Stimulated activated naive B cell treated with anti-CD40 and anti-IgM and Interleukin-4, amounts not matched to agents 10 μg/mL and 1 μg/mL and 100 μg/mL, for 72 hours (primary cell): ENCODE measurements at regions not wholly inside any gene's neighbourhood (a gene's known extent, or its start where the extent isn't known, plus 50 kb on each side); places are given as distances from the start of the nearest gene placed in this dataset.
A peak's percentile ranks its signal among the peaks of the same experiment; 100 is the strongest.

Experiments
- ATAC-seq, 2 donors: fragments of 150-1000 bp; cut with Tn5 transposase; replicated peaks; 2 replicates each; pipeline ENCODE4 v1.10.0; 2021; ENCODE audit warnings: moderate library complexity in 1 of 2
- DNase-seq: peaks from one replicate; pipeline ENCODE4 v3.0.0; 2021
- H3K27ac Mint-ChIP-seq: one replicate; pipeline ENCODE4 v1.8.0; 2022; ENCODE audit warnings: mild to moderate bottlenecking, mixed read lengths
- H3K27me3 Mint-ChIP-seq, 2 donors: one replicate each; pipeline ENCODE4 v1.8.0; 2022; ENCODE audit warnings: mixed read lengths in 2 of 2
- H3K36me3 Mint-ChIP-seq, 2 donors: one replicate each; pipeline ENCODE4 v1.8.0; 2022; ENCODE audit warnings: mixed read lengths in 2 of 2, mild to moderate bottlenecking in 1 of 2
- H3K4me1 Mint-ChIP-seq, 2 donors: one replicate each; pipeline ENCODE4 v1.8.0; 2022; ENCODE audit warnings: mixed read lengths in 2 of 2, mild to moderate bottlenecking in 1 of 2
- H3K4me3 Mint-ChIP-seq, 2 donors: one replicate each; pipeline ENCODE4 v1.8.0; 2022; ENCODE audit warnings: mild to moderate bottlenecking in 2 of 2, mixed read lengths in 2 of 2, moderate library complexity in 1 of 2
- H3K9me3 Mint-ChIP-seq, 2 donors: one replicate each; pipeline ENCODE4 v1.8.0; 2022; ENCODE audit warnings: mixed read lengths in 2 of 2, mild to moderate bottlenecking in 1 of 2

- H3K27ac Mint-ChIP-seq, result no peak overlapping the region
Observed at GRCh38 chr1:34549199-34549598, 205.6 kb upstream of the GJB5 start.

DNA sequence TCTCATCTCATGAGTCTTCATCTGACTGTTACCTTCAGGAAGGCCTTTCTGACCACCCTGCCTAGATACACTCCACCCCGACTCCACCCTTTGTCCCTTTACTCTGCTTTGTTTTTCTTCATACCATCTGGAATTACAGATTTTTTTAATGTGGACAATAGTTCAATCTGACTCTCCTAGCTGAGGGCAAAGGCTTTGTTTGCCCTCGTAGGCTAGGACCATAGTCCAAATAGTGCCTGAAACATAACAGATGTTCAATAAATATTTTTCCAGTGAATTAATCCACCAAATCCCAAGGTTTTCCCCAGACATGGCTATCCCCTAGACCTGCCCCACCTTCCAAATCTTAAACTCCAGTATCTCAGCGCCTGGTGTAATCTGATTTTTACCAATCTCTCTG lies 176.5 kb upstream of the GJB5 start:
- no peak overlapping the region for H3K4me3 Mint-ChIP-seq
- no peaks in the 10 kb centered on the region for H3K4me1 Mint-ChIP-seq
- H3K36me3 Mint-ChIP-seq, result no peaks in the 10 kb centered on the region
- ATAC-seq (no peak), DNase-seq (no peak)
- peaks cover 15 to 28% of the 10 kb centered on the region in 2 donors for H3K27me3 Mint-ChIP-seq
- peaks cover 0 to 3% of the 10 kb centered on the region in 2 donors for H3K9me3 Mint-ChIP-seq
- H3K27ac Mint-ChIP-seq, result no peak overlapping the region

More at GRCh38 chr1:34549199-34549598, 205.6 kb upstream of the GJB5 start:
- H3K27me3 Mint-ChIP-seq, result peaks cover 12 to 31% of the 10 kb centered on the region in 2 donors
- ATAC-seq, result no peak
- no peaks in the 10 kb centered on the region for H3K4me1 Mint-ChIP-seq
- no peaks in the 10 kb centered on the region for H3K36me3 Mint-ChIP-seq
- no peak overlapping the region for H3K4me3 Mint-ChIP-seq
- H3K9me3 Mint-ChIP-seq, result peaks cover 3 to 6% of the 10 kb centered on the region in 2 donors
- DNase-seq, result no peak

DNA sequence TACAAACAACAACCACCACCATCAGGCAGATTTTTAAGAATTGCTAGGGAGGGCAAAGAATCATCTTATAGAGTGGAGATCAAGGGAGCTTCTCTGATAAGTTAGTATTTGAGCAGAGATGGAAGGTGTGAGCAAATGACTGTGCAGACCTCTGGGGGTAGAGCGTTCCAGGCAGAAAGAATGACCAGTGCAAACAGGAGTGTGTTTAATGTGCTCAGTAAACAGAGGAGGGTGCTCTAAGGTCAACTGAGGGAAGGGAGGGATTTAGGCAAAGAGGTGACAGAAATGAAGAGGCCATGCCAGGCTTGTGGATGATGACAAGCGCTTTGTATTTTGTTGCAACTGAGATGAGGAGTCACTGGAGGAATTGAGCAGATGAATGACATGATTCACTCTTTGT lies 172.5 kb upstream of the GJB5 start:
- DNase-seq (no peak), ATAC-seq (no peak)
- H3K27me3 Mint-ChIP-seq, result peaks cover 17 to 23% of the 10 kb centered on the region in 2 donors
- H3K4me3 Mint-ChIP-seq, result no peak overlapping the region
- no peaks in the 10 kb centered on the region for H3K36me3 Mint-ChIP-seq
- H3K27ac Mint-ChIP-seq, result no peak overlapping the region
- no peaks in the 10 kb centered on the region for H3K4me1 Mint-ChIP-seq
- H3K9me3 Mint-ChIP-seq, result peaks cover 0 to 3% of the 10 kb centered on the region in 2 donors

DNA sequence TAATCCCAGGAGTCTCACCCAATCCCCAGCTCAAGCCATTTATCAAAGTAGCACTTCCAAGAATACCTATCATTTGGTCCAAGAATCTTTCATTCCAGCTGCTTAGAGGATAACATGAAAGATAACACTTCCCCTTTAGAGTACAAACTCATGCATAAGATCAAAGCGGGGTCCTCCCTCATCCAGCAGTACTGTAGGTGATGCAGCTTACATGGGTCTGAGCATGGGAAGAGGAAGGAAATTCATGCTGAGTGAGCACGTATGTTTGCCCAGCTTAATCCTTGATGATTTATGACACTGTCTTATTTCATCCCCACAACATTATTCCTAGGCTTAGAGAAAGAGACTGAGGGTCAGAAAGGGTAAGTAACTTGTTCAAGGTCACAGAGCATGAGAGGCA lies 167.1 kb upstream of the GJB5 start:
- Mint-ChIP-seq H3K27ac (no peak overlapping the region), H3K4me1 (no peaks in the 10 kb centered on the region), H3K9me3 (no peaks in the 10 kb centered on the region), H3K4me3 (no peak overlapping the region), H3K36me3 (no peaks in the 10 kb centered on the region), H3K27me3 (peaks cover 12 to 16% of the 10 kb centered on the region in 2 donors)
- DNase-seq, result no peak
- no peak for ATAC-seq

DNA sequence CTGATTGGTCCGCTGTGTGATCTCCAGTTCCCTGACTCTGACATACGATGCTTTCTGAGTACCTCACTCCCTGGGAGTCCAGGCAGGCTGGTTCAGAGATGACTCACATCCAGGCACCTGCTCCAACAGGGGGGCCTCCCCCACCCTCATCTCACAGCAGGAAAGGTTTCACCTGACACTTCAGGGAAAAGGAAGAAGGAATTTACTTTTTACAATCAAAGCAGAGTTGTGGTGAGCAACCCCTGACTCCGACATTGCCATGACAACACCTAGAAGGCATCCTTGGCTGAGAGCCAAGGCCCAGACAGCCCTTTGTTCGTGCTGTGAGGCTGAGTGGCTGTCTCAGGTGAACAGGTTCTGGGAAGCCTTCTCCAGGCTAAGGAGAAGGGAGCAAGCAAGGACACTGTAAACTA lies 164.6 kb upstream of the GJB5 start:
- no peak overlapping the region for H3K27ac Mint-ChIP-seq
- no peak overlapping the region for H3K4me3 Mint-ChIP-seq
- no peak for ATAC-seq
- peaks cover 13 to 17% of the 10 kb centered on the region in 2 donors for H3K27me3 Mint-ChIP-seq
- DNase-seq, result no peak
- H3K36me3 Mint-ChIP-seq, result no peaks in the 10 kb centered on the region
- H3K9me3 Mint-ChIP-seq, result no peaks in the 10 kb centered on the region
- H3K4me1 Mint-ChIP-seq, result no peaks in the 10 kb centered on the region

GRCh38 chr1:34591751-34592629 lies 162.9 kb upstream of the GJB5 start:
- peaks cover 13% of the 10 kb centered on the region in 2 donors for H3K27me3 Mint-ChIP-seq
- no peak for DNase-seq
- no peaks in the 10 kb centered on the region for H3K4me1 Mint-ChIP-seq
- no peak overlapping the region for H3K4me3 Mint-ChIP-seq
- no peaks in the 10 kb centered on the region for H3K36me3 Mint-ChIP-seq
- H3K9me3 Mint-ChIP-seq, result no peaks in the 10 kb centered on the region
- H3K27ac Mint-ChIP-seq, result no peak overlapping the region
- peak in 1 of 2 donors; percentile 38 for ATAC-seq

DNA sequence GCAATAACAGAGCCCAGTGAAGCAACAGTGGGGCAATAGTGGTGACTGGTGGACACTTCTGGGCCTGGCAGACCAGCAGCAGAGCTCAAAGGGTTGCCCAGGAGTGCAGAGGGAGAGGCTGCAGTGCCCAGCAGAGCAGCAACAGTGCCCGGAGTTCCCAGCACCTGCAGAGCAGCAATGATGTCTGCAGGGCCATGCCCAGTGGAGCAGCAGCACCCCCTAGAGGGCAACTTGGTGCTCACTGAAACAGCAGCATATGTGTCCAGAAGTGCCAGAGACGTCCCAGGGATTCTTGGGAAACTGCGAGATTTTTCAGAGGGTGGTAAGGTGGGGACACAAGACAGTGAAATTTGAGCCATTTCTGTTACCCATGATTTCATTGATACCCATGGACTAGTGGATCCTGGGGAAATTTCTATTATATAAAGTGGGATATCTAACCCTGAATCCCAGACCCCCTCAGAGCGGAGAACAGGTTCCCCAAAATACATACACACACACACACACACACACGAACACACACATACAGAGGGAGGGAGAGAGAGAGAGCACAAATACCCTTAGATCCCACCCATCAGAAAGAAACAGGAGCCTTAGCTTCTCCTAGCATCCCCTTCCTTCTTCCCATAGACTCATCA lies 156.9 kb upstream of the GJB5 start:
- no peak overlapping the region for H3K4me3 Mint-ChIP-seq
- H3K4me1 Mint-ChIP-seq, result no peaks in the 10 kb centered on the region
- H3K27ac Mint-ChIP-seq, result no peak overlapping the region
- no peaks in the 10 kb centered on the region for H3K36me3 Mint-ChIP-seq
- DNase-seq (peak; percentile 38), ATAC-seq (peak; percentile 88)
- H3K9me3 Mint-ChIP-seq, result no peaks in the 10 kb centered on the region
- peaks cover 14% of the 10 kb centered on the region in 2 donors for H3K27me3 Mint-ChIP-seq

- no peak overlapping the region for H3K27ac Mint-ChIP-seq
- ATAC-seq (no peak), DNase-seq (no peak)
- H3K4me3 Mint-ChIP-seq, result no peak overlapping the region
- H3K9me3 Mint-ChIP-seq, result no peaks in the 10 kb centered on the region
- no peaks in the 10 kb centered on the region for H3K4me1 Mint-ChIP-seq
- no peaks in the 10 kb centered on the region for H3K36me3 Mint-ChIP-seq
- peaks cover 7 to 14% of the 10 kb centered on the region in 2 donors for H3K27me3 Mint-ChIP-seq
Observed at GRCh38 chr1:34602907-34603306, 151.9 kb upstream of the GJB5 start.

DNA sequence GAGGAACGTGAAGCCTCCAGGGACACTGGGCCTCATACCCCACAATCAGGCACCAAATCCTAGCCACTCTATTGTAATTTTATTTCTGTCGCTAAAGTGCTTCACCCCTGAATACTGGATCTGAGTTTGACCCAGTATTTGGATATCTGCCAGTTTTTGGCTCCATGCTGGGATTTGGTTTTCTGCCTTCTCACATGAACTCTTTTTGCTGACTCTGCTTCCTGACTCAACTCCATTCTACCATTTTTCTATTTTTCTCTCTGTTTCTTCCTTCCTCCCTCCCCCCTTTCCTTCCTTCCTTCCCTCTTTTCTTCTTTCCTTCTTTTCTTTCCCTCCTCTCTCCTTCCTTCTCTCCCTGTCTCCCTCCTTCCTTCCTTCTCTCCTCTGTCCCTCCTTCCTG lies 151.3 kb upstream of the GJB5 start:
- no peak overlapping the region for H3K27ac Mint-ChIP-seq
- no peaks in the 10 kb centered on the region for H3K4me1 Mint-ChIP-seq
- DNase-seq (no peak), ATAC-seq (no peak)
- H3K9me3 Mint-ChIP-seq, result no peaks in the 10 kb centered on the region
- no peaks in the 10 kb centered on the region for H3K36me3 Mint-ChIP-seq
- H3K27me3 Mint-ChIP-seq, result peaks cover 7 to 19% of the 10 kb centered on the region in 2 donors
- H3K4me3 Mint-ChIP-seq, result no peak overlapping the region

DNA sequence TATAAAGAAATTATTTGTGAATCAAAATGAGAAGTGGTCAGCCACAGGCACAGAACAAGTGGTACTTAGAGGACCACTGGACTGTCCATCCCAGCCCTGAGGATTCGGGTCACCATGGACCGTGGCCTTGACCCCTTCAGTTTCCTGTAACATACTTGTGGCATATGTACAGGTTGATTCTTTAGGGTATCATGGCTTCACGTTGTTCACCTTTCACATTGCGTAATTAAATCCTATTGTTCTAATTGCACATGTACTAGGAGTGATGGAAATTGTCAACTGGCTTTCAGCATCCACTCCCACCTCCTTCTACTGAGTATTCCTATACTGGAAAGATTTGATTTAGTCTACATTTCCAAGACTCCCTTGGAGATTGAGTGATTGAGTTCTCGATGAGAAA lies 148.3 kb upstream of the GJB5 start:
- no peak for ATAC-seq
- no peak for DNase-seq
- H3K9me3 Mint-ChIP-seq, result no peaks in the 10 kb centered on the region

DNA sequence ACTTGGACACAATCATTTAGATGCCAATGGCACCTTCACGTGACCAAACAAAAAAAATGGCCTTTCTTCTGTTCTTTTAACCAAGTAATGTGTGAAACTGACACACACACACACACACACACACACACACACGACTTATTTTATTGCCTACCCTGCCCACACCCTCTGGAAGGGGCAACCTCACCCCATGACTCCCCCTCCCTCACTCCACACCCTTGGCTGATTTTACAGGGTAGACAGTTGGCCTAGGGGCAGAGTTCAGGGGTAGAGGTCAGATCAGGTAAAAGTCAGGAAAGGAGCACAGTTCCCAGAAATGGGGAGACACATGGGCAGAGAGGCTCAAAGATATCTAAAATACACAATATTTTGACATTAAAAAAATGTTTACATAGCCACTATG lies 144.8 kb upstream of the GJB5 start:
- Mint-ChIP-seq H3K9me3 (no peaks in the 10 kb centered on the region), H3K27ac (no peak overlapping the region), H3K36me3 (no peaks in the 10 kb centered on the region), H3K4me3 (no peak overlapping the region), H3K4me1 (peaks cover 2 to 5% of the 10 kb centered on the region in 2 donors), H3K27me3 (peaks cover 18 to 32% of the 10 kb centered on the region in 2 donors)
- DNase-seq (no peak), ATAC-seq (no peak)

More for the DNA sequence above, 148.3 kb upstream of the GJB5 start:
- no peaks in the 10 kb centered on the region for H3K36me3 Mint-ChIP-seq
- peaks cover 14 to 18% of the 10 kb centered on the region in 2 donors for H3K27me3 Mint-ChIP-seq
- H3K4me1 Mint-ChIP-seq, result no peaks in the 10 kb centered on the region
- no peak overlapping the region for H3K27ac Mint-ChIP-seq
- H3K4me3 Mint-ChIP-seq, result no peak overlapping the region

GRCh38 chr1:34611571-34611970 lies 143.3 kb upstream of the GJB5 start:
- DNase-seq, result no peak
- H3K27ac Mint-ChIP-seq, result no peak overlapping the region
- ATAC-seq, result no peak

GRCh38 chr1:34612091-34612827 lies 142.6 kb upstream of the GJB5 start:
- ATAC-seq (no peak), DNase-seq (no peak)
- no peak overlapping the region for H3K27ac Mint-ChIP-seq
- H3K4me1 Mint-ChIP-seq, result peaks cover 2 to 5% of the 10 kb centered on the region in 2 donors
- H3K27me3 Mint-ChIP-seq, result peaks cover 18 to 33% of the 10 kb centered on the region in 2 donors
- H3K36me3 Mint-ChIP-seq, result no peaks in the 10 kb centered on the region
- no peaks in the 10 kb centered on the region for H3K9me3 Mint-ChIP-seq
- no peak overlapping the region for H3K4me3 Mint-ChIP-seq

More at GRCh38 chr1:34611571-34611970, 143.3 kb upstream of the GJB5 start:
- Mint-ChIP-seq H3K4me1 (peaks cover 2 to 5% of the 10 kb centered on the region in 2 donors), H3K9me3 (no peaks in the 10 kb centered on the region), H3K4me3 (no peak overlapping the region), H3K36me3 (no peaks in the 10 kb centered on the region), H3K27me3 (peaks cover 18 to 33% of the 10 kb centered on the region in 2 donors)

- H3K4me1 Mint-ChIP-seq, result peaks cover 0 to under 1% of the 10 kb centered on the region in 2 donors
- no peak for DNase-seq
Observed at GRCh38 chr1:34617321-34618118, 137.3 kb upstream of the GJB5 start.

More at GRCh38 chr1:34617321-34618118, 137.3 kb upstream of the GJB5 start:
- H3K4me3 Mint-ChIP-seq, result no peak overlapping the region
- H3K36me3 Mint-ChIP-seq, result no peaks in the 10 kb centered on the region
- no peak for ATAC-seq
- H3K27me3 Mint-ChIP-seq, result peaks cover 5 to 19% of the 10 kb centered on the region in 2 donors
- no peaks in the 10 kb centered on the region for H3K9me3 Mint-ChIP-seq
- no peak overlapping the region for H3K27ac Mint-ChIP-seq
